GM18517 (cell line): ENCODE measurements at regions not wholly inside any gene's neighbourhood (a gene's known extent, or its start where the extent isn't known, plus 50 kb on each side); places are given as distances from the start of the nearest gene placed in this dataset.
"Not testable (repeated sequence)": the region's sequence is repeated elsewhere in the genome, so short reads cannot be mapped to it uniquely, and the experiment has no call there.

Experiments used
- ATAC-seq: cut with Tn5 transposase; IDR thresholded peaks from one replicate; pipeline ENCODE4 v1.9.1; 2021; ENCODE audit warnings: mild to moderate bottlenecking, moderate library complexity; ENCODE audit not compliant: unreplicated experiment

GRCh38 chr2:111282162-111282561 is 161.4 kb downstream of the BCL2L11 start:
- not testable (repeated sequence) for ATAC-seq

- not testable (repeated sequence) for ATAC-seq
Measured at GRCh38 chr2:111287646-111288568, 167.2 kb downstream of the BCL2L11 start.

- ATAC-seq: not testable (repeated sequence)
Measured at GRCh38 chr2:111290370-111290769, 169.7 kb downstream of the BCL2L11 start.

- ATAC-seq: not testable (repeated sequence)
Measured at GRCh38 chr2:111291566-111291965, 170.9 kb downstream of the BCL2L11 start.

GRCh38 chr2:111292232-111292968 is 171.7 kb downstream of the BCL2L11 start:
- ATAC-seq: not testable (repeated sequence)

GRCh38 chr2:111294699-111295098 is 174.0 kb downstream of the BCL2L11 start:
- ATAC-seq: not testable (repeated sequence)

- not testable (repeated sequence) for ATAC-seq
Measured at GRCh38 chr2:111296122-111296804, 175.5 kb downstream of the BCL2L11 start.

- not testable (repeated sequence) for ATAC-seq
Measured at GRCh38 chr2:111297128-111297527, 176.4 kb downstream of the BCL2L11 start.

GRCh38 chr2:111298927-111299326 is 178.2 kb downstream of the BCL2L11 start:
- not testable (repeated sequence) for ATAC-seq

- ATAC-seq: not testable (repeated sequence)
Measured at GRCh38 chr2:111299635-111300034, 178.9 kb downstream of the BCL2L11 start.

GRCh38 chr2:111301677-111302076 is 181.0 kb downstream of the BCL2L11 start:
- ATAC-seq: not testable (repeated sequence)

- ATAC-seq: not testable (repeated sequence)
Measured at GRCh38 chr2:111302397-111303218, 181.9 kb downstream of the BCL2L11 start.

GRCh38 chr2:111307302-111307701 is 186.6 kb downstream of the BCL2L11 start:
- ATAC-seq: not testable (repeated sequence)

GRCh38 chr2:111309231-111310075 is 188.7 kb downstream of the BCL2L11 start:
- ATAC-seq: not testable (repeated sequence)

- ATAC-seq: not testable (repeated sequence)
Measured at GRCh38 chr2:111310395-111310794, 189.7 kb downstream of the BCL2L11 start.

- ATAC-seq: not testable (repeated sequence)
Measured at GRCh38 chr2:111311568-111311967, 190.9 kb downstream of the BCL2L11 start.

- not testable (repeated sequence) for ATAC-seq
Measured at GRCh38 chr2:111312897-111313607, 192.3 kb downstream of the BCL2L11 start.

- ATAC-seq: not testable (repeated sequence)
Measured at GRCh38 chr2:111313711-111314110, 193.0 kb downstream of the BCL2L11 start.
